ENCODE measurements at regions not wholly inside any gene's neighbourhood (a gene's known extent, or its start where the extent isn't known, plus 50 kb on each side); places are given as distances from the start of the nearest gene placed in this dataset.
"Not testable (repeated sequence)": the region's sequence is repeated elsewhere in the genome, so short reads cannot be mapped to it uniquely, and the experiment has no call there.

DNA sequence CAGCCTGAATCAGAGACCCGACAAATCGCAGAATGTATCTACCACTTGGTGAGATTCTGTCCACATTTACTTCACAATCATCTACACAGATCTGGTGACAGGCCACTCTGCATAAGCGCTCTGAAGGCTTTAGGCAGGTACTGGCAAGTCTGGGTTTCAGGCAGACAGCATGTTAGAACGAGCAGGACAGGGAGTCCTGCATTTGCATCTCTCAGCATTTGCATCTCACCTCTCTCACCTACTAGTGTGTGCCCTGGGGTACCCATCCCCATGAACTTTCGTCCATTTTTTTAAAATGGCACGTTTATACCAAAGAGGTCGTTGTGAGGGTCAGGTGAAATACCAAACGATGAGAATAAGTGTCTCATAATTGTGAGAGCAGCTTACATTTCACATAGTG is 108.2 kb downstream of the SPATA31A1 start:
- not testable (repeated sequence) for DNase-seq

DNA sequence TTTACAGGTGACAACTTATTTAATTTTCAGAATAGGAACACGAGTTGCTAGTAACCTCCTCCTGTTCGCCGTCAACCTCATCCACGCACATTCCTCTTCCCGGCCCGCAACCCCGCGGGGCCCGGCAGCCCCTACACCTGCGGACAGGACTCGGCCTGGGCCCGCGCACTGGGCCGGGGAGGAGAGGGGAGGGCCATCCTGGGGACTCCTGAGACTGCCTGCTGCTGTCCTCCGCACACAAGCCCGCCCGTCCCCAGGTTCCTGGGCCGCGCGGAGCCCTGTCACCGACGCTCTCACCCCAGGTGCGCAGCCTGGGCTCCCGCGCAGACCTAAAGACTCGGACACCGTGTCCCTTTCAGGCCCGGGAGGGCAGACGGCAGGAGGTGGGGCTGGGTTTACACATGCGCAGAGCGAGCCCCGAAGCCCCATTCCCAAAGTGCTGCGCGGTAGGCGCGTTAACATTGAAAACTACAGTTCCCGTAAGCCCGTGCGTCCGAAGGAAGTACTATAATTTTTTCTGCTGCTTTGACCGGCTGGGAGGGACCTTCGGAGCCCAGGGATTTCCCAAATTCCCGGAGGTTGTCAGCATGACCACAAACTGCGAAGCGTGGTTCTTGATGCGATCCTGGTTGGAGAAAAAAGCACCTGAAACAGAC is 108.8 kb downstream of the SPATA31A1 start:
- peak; percentile 74 for DNase-seq

DNA sequence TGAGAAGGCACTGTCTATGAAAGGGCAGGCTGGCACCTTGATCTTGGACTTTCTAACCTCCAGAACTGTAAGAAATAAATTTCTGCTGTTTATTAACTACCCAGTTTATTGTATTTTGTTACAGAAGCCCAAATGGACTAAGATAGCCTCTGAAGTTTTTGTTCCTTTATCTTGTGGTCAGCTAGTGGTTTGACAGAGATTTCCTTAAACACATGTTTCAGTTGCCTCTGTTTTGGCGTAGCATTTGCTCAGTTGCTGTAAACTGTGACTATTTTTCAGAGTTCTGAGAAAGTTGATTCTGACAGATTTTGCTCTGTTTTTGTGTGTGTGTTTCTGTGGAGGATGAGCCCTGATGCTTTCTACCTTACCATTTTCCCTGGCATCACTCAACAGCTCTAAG is 119.0 kb downstream of the SPATA31A1 start:
- not testable (repeated sequence) for DNase-seq

DNA sequence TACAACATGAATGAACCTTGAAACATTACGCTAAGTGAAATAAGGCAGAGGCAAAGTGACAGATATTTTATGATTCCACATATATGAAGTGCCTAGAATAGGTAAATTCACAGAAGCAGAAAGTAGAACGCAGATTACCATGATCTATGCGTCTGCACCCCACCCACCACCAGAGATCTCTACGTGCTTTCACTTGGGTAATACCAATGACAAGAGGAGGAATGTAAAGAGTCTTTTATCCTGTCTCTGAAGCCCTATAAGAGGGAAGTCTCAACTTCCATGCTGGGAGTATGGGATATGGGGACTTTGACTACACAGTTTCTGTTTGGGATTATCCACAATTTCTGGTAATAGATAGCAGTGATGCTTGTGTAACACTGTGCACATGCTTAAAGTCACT is 127.6 kb downstream of the SPATA31A1 start:
- not testable (repeated sequence) for DNase-seq

DNA sequence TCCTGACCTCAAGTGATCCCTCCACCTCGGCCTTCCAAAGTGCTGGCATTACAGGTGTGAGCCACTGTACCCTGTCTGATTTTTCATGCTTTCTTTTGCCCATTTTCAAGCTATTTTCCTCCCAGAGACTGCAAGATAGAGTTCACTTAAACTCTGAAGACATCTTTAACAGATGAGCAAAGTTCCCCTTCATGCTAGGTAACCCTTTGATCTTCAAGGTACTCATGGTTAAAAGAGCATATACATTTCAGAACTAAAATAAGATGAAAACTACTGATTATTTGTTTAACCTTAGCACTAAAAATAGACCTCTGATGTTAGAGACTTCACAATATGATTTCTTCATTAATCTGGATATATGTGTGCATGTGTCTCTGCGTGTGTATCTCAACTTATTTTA is 128.4 kb downstream of the SPATA31A1 start:
- not testable (repeated sequence) for DNase-seq

DNA sequence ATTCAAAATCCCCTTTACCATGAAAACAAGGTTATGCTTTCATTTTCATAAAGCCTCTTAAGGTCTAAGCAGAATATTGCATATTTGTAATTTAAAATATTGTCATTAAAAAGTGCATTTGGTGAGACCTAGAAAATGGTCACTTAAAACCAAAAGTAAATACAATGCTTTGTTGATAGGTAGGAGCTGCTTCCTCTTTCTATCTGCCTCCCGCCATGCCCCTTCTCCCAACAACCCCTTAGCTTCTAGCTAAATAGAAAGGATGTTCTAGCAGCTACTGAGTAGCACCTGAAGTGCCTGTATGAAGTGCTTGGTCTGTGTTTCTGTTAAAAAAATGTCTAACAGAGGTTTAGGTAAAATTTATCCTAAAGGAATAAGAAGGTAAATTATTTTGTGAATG is 128.8 kb downstream of the SPATA31A1 start:
- DNase-seq, result not testable (repeated sequence)

DNA sequence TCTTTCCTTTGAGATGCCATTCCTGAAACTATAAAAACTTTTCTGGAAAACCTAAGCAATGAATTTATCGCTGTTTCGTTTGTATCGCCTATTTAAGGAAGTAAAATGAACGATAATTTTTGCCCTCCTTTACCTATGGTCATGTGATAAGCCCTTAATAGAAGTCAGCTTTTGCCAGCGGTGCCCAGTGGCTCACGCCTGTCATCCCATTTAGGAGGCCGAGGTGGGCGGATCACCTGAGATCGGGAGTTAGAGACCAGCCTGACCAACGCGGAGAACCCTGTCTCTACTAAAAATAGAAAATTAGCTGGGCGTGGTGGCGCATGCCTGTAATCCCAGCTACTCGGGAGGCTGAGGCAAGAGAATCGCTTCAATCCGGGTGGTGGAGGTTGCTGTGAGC is 132.0 kb downstream of the SPATA31A1 start:
- DNase-seq, result not testable (repeated sequence)

DNA sequence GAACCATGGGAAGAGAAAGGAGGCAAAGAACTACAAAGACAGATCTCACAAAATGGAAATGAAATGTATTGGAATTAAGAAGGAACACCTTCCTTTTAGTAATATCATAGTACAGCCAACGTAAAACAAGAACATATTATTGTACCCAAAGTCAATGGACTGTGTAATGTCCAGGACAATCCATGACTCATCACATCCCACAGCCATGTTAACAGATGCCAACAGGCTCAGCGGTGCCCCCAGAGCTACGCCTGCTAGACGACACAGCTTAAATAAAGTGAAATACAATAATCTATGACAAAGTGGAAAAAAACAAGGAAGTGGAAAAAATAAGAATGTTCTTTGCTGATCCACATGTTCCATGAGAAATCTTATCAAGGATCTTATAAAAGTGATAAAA is 140.8 kb downstream of the SPATA31A1 start:
- not testable (repeated sequence) for DNase-seq

DNA sequence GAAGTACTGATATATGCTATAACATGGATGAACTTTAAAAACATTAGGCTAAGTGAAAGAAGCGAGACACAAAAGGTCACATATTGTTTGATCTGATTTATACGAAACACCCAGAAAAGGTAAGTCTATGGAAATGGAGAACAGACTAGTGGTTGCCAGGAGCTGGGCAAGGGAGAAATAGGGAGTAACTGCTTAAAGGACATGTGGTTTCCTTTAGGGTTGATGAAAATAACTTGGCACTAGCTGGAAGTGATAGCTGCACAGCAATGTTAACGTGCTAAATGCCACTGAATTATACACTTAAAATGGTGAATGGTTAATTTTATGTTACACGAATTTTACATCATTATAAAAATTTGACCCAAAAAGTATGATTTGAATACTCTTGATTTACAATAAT is 147.7 kb downstream of the SPATA31A1 start:
- not testable (repeated sequence) for DNase-seq

DNA sequence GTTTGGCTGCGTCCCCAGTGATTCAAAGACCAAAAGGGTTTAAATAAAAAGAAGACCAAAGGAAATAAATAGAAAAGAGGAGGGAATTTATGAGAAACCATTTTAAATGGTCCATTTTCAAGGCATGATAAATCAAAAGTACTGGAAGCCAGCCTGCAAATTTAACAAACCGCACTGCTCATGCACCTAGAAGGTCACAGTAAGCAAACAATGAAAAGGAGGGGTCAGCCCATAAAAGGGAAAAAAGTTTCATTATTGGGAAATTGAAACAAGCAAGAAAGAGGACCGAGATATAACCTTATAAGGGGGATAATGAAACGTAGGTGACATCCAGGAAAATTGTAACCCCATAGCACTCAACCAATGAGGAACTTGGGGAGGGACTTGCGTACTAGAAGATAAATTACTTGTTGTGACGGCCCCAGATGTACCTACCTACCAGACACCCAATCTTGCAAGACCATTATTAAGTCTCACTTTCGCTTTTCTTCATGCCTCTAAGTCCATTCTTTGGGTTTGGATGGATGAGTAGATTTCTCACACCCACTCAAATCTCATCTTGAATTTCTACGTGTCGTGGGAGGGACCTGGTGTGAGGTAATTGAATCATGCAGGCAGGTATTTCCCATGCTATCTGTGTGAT is 172.0 kb downstream of the SPATA31A1 start:
- not testable (repeated sequence) for DNase-seq

DNA sequence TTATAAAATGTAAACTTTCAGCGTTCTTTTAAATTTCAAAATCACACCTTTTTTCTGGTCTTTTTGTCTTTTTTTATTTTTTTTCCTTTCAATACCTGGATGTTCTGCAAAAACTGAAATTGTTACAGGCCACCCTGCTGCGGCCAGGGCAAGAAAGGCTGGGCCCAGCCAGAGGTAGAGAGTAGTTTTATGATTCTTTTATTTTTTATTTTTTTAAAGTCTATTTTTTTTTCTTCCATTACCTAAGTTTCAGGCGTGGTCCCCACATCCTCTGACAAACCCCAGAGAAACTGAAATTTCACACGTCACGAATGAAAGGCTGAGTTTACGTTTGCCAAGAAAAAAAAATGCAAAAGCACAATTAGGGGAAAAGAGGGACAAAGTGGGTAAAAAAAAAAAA is 177.1 kb downstream of the SPATA31A1 start:
- DNase-seq, result not testable (repeated sequence)

DNA sequence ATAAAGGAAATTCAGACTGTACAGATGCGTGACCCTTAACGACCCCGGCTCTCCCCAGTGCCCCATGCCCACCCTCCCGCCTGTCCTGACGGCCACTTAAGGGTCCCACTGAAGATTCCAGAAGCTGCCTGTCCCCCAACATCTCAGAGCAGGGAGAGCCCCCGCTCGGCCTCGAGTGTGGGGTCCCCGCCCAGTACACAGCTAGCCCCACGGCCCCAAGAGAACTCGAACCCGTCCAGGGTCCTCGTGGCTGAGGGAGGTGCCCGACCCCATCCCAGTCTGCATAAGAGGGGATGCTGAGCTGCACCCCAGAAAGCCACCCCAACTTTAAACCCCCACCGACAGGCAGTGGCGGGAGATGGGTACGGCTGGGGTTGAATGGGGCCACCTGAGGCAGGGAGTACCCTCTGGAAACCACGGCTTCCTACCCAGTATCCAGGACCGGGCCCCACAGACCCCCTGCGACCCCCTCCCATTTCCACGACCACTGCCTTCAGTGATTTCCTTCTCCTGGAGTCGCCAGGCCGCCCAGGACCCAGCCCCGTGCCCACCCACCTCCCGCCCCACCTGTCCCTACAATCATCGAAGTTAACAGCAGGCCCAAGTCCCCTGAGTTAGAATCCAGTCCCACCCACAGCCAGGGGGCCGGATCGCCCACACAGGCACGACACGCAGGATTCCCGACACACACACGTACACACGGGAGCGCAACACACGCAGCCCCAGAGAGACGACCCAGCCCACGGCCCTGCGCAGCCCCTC is 177.7 kb downstream of the SPATA31A1 start:
- not testable (repeated sequence) for DNase-seq

DNA sequence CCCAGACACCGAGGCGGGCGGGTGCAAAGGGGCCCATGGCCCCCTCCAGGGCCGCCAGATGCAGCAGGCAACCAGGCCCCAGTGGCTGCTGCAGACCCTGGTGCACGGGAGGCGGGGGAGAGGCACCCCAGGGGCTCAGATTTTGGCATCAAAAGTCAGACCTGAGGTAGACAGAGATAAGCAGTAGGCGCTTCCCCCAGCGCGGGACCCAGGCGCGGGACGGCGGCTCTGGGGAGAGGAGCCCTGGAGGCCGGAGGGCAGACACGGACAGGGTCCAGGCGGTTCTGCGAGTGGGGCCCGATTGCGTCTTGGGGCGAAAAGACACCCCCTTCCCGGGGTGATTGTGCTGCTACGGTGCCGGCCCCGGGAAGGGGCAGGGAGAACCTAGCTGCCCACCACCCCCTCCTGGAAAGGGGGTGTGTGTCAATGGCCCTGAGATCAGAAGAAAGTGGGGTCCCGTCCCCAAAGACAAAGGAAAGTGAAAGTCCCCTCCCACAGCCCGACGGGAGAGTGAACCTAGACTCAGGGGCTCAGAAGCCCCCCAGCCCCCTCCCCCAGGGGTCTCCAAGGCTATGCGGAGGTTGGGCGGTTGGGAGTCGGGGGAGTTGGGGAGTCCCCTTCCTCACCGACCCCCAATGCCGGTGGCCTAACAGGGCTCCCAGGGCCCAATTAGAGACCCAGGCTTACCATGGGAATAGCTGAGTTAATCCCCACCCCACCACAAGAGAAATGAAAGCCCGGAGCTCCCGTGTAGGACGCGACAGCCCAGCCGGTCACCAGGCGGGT is 178.5 kb downstream of the SPATA31A1 start:
- not testable (repeated sequence) for DNase-seq

DNA sequence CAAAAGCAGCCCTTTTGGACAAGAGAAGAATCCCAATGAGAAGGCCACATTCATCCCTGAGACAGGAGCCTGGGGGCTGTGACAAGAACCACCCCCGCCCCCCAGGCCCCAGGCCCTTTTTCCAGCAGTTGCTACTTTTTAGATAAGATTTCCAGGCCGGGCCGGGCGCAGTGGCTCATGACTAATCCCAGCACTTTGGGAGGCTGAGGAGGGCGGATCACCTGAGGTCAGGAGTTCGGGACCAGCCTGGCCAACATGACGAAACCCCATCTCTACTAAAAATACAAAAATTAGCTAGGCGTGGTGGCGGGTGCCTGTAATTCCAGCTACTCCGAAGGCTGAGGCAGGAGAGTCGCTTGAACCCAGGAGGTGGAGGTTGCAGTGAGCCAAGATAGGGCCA is 179.4 kb downstream of the SPATA31A1 start:
- not testable (repeated sequence) for DNase-seq

DNA sequence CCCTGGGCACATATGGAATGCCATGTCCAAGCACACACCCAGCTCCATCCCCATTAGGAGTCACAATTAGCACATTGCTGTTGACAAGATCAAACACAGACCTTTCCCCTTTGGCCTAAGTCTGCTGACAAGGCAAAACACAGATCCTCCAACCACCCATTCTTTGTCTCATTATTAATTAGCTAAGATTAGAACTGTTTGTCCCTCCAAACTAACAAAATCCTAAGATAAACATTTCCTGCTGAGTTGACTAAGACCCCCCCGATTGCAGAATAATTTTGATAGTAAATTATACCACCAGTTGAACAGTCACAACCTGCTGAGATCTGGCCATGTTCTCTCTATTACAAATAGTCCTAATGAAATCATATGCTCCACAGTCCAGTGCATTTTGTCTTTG is 186.7 kb downstream of the SPATA31A1 start:
- not testable (repeated sequence) for DNase-seq

DNA sequence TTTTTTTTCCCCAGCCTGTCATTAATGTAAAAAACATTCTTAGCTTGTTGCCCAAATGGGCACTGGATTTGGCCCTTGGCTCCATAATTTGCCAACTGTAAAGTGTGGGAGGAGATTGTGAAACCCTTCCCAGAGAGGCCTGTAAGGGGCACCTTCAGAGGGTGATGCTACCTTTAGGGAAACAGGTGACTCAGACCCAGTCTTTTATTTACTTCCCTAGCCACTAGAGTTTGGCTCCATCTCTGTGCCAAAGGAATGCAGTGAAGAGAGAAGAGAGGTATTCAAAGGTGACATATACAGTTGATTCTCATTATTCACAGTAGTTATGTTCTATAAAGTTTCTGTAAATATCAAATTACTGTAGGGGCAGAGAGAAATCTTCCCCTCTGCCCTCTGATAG is 189.6 kb downstream of the SPATA31A1 start:
- DNase-seq, result not testable (repeated sequence)

DNA sequence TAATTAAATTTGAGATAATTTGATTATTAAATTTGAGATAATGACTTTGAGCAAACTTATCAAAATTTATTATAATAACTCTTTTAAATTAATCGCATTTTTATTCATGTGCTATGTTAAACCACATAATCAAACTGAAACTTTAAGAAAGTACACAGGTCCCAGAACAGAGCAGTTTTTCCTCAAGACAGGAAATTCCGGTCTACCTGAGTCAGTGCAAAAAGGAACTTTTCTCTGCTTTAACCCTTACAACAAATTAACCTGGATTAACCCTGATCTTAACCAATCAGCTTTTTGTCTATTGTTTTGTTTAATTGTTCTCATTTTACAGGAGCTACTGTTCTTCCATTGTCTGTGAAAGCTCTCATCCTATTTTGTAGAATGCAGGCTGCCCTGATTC is 195.1 kb downstream of the SPATA31A1 start:
- not testable (repeated sequence) for DNase-seq

DNA sequence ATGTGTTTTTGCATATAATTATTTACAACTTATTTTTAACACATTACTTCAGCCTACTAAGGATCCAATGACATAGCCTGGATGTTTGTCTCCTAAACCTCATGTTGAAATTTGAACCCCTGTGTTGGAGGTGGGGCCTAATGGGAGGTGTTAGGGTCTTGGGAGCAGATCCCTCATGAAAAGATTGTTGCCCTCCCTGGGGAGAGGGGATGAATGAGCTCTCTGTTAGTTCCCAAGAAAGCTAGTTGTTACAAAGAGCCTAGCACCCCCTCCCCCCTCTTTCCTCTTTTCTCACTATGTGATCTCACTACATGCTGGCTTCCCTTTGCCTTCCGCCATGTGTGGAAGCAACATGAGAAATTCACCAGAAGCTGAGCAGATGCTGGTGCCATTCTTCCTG is 196.1 kb downstream of the SPATA31A1 start:
- DNase-seq, result not testable (repeated sequence)

DNA sequence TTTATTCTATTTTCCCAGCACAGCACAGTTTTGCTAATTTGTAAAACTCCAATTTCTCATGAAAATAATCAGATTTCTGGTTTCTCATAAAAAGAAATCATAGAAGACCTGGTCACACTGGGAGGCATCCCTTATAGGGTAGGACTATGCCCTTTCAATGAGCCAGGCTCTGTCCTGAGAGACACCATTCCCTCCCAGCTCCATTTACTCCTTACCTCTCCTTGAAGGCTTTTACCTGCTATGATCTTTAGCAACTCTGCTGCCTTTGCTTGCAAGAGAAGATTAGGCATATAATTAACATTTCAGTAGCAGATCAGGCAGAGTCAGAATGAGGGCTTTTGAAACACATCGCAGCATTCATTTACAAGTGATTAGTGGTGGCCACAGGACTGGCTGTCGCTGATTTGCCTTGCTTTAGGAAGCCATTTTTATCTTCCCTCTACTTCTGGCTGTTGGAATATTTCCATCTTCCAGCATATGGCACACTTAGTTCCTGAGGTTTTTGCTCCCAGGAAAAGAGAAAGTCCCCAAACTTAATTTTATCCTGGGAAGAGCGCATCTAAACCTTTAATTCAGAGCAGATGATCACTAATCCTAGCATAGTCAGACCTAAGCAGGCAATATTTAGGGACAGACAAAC is 196.9 kb downstream of the SPATA31A1 start:
- DNase-seq, result not testable (repeated sequence)

DNA sequence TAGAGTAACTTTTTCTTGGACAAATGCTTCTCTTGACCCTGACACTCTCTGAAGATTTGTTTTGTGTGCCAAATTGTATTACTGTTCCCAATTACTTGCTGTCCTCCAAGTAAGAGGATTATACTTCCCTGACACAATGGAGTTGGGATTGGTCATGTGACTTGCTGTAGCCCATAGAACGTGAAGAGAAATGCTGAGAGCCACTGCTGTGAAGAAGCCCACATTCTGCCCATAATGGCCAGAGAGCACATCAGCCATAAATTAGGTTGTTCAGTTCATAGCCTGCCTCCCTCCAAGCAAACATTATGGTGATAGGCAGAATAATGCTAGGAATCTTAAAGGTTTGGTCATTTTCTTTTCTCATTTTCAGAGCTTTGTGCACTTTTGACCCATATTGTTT is 198.9 kb downstream of the SPATA31A1 start:
- not testable (repeated sequence) for DNase-seq

DNA sequence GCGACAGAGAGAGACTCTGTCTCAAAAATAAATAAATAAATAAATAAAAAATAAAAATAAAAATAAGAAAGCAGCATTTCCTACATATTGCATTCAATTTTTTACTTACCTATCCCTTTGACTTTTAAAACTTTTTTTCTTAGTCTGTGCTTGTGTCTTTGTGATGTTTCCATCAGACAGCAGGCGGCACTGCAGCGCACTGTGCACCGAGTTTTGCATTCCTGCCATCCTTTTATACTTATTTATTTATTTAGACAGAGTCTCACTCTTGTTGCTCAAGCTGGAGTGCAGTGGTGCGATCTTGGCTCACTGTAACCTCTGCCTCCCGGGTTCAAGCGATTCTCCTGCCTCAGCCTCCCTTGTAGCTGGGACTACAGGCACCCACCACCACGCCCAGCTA is 203.9 kb downstream of the SPATA31A1 start:
- not testable (repeated sequence) for DNase-seq

DNA sequence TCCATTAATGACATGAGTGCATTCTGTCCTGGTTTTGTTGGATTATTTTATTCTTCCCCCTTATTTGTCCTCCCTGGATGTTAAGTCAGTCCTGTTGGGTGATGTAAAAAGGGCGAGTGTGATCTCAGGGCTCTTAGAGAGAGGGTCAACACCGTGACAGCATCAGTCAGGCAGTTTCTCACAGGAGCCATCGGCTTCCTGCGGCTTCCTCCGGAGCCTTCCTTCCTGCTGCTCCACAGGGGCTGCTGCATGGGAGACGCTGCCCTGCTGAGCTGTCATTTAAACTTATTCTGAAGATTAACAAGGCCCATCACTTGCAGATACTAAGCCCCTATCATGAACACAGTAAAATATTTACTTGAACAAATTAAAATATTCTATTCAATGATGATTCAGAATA is 211.3 kb downstream of the SPATA31A1 start:
- not testable (repeated sequence) for DNase-seq
